ENCODE measurements at regions not wholly inside any gene's neighbourhood (a gene's known extent, or its start where the extent isn't known, plus 50 kb on each side); places are given as distances from the start of the nearest gene placed in this dataset.

DNA sequence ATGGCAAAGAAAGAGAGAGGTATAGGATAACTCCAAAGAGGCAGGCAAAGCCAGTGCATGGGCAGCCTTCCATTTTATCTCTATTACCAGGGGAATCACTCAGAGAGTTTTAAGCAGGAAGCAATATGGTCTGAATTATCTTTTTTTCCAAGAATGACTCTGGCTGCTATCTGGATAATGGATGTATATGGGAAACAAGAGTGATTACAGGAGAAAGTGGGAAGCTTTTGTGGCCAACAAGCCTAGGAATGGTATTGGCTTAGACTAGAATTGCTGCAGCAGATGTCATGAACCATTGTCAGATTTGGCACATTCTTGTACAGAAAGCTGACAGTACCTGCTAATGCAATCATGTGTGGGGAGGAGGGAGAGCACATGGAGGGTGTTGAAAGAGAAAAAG lies 73.0 kb upstream of the BTBD3 start (continued):
- TF ChIP-seq, protein P1, sequence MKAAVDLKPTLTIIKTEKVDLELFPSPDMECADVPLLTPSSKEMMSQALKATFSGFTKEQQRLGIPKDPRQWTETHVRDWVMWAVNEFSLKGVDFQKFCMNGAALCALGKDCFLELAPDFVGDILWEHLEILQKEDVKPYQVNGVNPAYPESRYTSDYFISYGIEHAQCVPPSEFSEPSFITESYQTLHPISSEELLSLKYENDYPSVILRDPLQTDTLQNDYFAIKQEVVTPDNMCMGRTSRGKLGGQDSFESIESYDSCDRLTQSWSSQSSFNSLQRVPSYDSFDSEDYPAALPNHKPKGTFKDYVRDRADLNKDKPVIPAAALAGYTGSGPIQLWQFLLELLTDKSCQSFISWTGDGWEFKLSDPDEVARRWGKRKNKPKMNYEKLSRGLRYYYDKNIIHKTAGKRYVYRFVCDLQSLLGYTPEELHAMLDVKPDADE (IDR thresholded peaks at IDR 0.05), result no peak
- TF ChIP-seq EZH2 (IDR thresholded peaks at IDR 0.05; ENCODE audit: low read depth, unreplicated experiment), result no peak
- TF ChIP-seq JUNB (IDR thresholded peaks at IDR 0.05; ENCODE audit: unreplicated experiment), result no peak
- TF ChIP-seq, protein P2, sequence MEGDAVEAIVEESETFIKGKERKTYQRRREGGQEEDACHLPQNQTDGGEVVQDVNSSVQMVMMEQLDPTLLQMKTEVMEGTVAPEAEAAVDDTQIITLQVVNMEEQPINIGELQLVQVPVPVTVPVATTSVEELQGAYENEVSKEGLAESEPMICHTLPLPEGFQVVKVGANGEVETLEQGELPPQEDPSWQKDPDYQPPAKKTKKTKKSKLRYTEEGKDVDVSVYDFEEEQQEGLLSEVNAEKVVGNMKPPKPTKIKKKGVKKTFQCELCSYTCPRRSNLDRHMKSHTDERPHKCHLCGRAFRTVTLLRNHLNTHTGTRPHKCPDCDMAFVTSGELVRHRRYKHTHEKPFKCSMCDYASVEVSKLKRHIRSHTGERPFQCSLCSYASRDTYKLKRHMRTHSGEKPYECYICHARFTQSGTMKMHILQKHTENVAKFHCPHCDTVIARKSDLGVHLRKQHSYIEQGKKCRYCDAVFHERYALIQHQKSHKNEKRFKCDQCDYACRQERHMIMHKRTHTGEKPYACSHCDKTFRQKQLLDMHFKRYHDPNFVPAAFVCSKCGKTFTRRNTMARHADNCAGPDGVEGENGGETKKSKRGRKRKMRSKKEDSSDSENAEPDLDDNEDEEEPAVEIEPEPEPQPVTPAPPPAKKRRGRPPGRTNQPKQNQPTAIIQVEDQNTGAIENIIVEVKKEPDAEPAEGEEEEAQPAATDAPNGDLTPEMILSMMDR (conservative IDR thresholded peaks at IDR 0.05; ENCODE audit: low read depth in 2 of 2), result no peak
- TF ChIP-seq, protein P3, sequence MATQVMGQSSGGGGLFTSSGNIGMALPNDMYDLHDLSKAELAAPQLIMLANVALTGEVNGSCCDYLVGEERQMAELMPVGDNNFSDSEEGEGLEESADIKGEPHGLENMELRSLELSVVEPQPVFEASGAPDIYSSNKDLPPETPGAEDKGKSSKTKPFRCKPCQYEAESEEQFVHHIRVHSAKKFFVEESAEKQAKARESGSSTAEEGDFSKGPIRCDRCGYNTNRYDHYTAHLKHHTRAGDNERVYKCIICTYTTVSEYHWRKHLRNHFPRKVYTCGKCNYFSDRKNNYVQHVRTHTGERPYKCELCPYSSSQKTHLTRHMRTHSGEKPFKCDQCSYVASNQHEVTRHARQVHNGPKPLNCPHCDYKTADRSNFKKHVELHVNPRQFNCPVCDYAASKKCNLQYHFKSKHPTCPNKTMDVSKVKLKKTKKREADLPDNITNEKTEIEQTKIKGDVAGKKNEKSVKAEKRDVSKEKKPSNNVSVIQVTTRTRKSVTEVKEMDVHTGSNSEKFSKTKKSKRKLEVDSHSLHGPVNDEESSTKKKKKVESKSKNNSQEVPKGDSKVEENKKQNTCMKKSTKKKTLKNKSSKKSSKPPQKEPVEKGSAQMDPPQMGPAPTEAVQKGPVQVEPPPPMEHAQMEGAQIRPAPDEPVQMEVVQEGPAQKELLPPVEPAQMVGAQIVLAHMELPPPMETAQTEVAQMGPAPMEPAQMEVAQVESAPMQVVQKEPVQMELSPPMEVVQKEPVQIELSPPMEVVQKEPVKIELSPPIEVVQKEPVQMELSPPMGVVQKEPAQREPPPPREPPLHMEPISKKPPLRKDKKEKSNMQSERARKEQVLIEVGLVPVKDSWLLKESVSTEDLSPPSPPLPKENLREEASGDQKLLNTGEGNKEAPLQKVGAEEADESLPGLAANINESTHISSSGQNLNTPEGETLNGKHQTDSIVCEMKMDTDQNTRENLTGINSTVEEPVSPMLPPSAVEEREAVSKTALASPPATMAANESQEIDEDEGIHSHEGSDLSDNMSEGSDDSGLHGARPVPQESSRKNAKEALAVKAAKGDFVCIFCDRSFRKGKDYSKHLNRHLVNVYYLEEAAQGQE (IDR thresholded peaks at IDR 0.05; ENCODE audit: unreplicated experiment), result no peak
- no peak for TF ChIP-seq NANOG (IDR thresholded peaks at IDR 0.05; ENCODE audit: borderline replicate concordance)
- no peak for TF ChIP-seq EZH2phosphoT487 (IDR thresholded peaks at IDR 0.05; ENCODE audit: unreplicated experiment)
- no peak for TF ChIP-seq STAT1 (IDR thresholded peaks at IDR 0.05; ENCODE audit: unreplicated experiment)

DNA sequence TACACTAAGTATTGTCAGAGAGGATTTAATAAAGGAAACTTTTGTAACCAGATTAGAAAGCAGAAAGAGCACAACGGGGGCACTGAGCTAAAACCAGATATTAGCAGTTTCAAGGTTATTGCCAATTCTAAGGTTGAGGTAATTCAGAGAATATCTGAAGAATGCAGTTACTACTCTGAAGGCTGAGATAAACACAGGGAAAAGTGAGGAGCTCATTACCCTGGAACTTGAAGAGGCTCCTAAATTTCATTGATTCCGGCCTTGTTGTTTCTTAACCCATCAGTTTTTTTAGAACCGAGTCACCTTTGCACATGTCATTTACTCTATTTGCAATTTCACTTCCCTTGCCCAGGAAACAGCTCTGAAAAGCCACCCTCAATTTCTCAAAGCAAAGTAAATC lies 72.4 kb upstream of the BTBD3 start:
- Mint-ChIP-seq H3K4me3 (no peak overlapping the region), H3K27ac (no peak overlapping the region), H3K9me3 (no peaks in the 10 kb centered on the region), H3K36me3 (ENCODE audit: low read depth) (no peaks in the 10 kb centered on the region), H3K4me1 (peaks cover 12% of the 10 kb centered on the region), H3K27me3 (ENCODE audit: insufficient read depth, low read depth, poor library complexity) (no peaks in the 10 kb centered on the region)
- Histone ChIP-seq H3K27ac (ENCODE audit: low read depth) (no peak overlapping the region), H3K27me3 (ENCODE audit: insufficient read depth) (no peaks in the 10 kb centered on the region), H3K4me3 (no peak overlapping the region), H2AFZ (no peak overlapping the region), H4K20me1 (replicated peaks; ENCODE audit: insufficient read depth) (no peaks in the 10 kb centered on the region), H3F3A (replicated peaks; ENCODE audit: low read depth) (no peaks in the 10 kb centered on the region), H3K4me1 (ENCODE audit: insufficient read depth) (peaks cover 9% of the 10 kb centered on the region), H3K4me2 (no peak overlapping the region), H3K79me2 (replicated peaks; ENCODE audit: insufficient read depth) (no peaks in the 10 kb centered on the region), H3K36me3 (ENCODE audit: insufficient read depth) (no peaks in the 10 kb centered on the region), H3K9me2 (ENCODE audit: insufficient read depth) (peaks cover 15% of the 10 kb centered on the region)
- DNase-seq (ENCODE audit: low spot score), result no peak
- ATAC-seq, result no peak
- TF ChIP-seq JUNB (IDR thresholded peaks at IDR 0.05; ENCODE audit: unreplicated experiment) (no peak), NANOG (IDR thresholded peaks at IDR 0.05; ENCODE audit: borderline replicate concordance) (no peak), POLR2AphosphoS5 (IDR thresholded peaks at IDR 0.05; ENCODE audit: low read depth) (no peak), ZNF114 (CRISPR knock-in tag; IDR thresholded peaks at IDR 0.05) (no peak), EZH2phosphoT487 (IDR thresholded peaks at IDR 0.05; ENCODE audit: unreplicated experiment) (no peak), EZH2 (IDR thresholded peaks at IDR 0.05; ENCODE audit: low read depth, unreplicated experiment) (no peak)
- TF ChIP-seq, protein P2 (conservative IDR thresholded peaks at IDR 0.05; ENCODE audit: low read depth in 2 of 2), result no peak

Measured in GM23338 (cell line).